H1 (cell line): ENCODE measurements at regions not wholly inside any gene's neighbourhood (a gene's known extent, or its start where the extent isn't known, plus 50 kb on each side); places are given as distances from the start of the nearest gene placed in this dataset.

Experiments used
- CEBPB ChIP-seq: IDR thresholded peaks from 2 replicates; pipeline ENCODE4 v1.6.1; 2012; ENCODE audit warnings: low read depth, low read length
- CTCF ChIP-seq, 3 experiments: IDR thresholded peaks; 1 replicate in 2 of 3; 2 replicates in 1 of 3; pipeline versions ENCODE4 v1.5.1 to v1.6.1; 2011; ENCODE audit warnings: low read length in 3 of 3, mild to moderate bottlenecking in 3 of 3, inconsistent platforms in 2 of 3, low read depth in 1 of 3, moderate library complexity in 1 of 3; ENCODE audit not compliant: insufficient read depth in 1 of 3; ENCODE audit errors: control extremely low read depth in 1 of 3
- POLR2A ChIP-seq, 2 experiments: IDR thresholded peaks; 1 replicate in 1 of 2; 2 replicates in 1 of 2; pipeline ENCODE4 v1.6.1; 2011; ENCODE audit warnings: low read depth in 2 of 2, low read length in 2 of 2, mild to moderate bottlenecking in 2 of 2; ENCODE audit errors: control extremely low read depth in 1 of 2
- RNF2 ChIP-seq: fragments of 200-900, 300-1000 bp; sonication (generic); IDR thresholded peaks from 2 replicates; pipeline ENCODE4 v1.7.1; 2016; ENCODE audit warnings: borderline replicate concordance, low read depth, mild to moderate bottlenecking, antibody characterized with exemption, low read length; ENCODE audit not compliant: poor library complexity, severe bottlenecking; ENCODE audit errors: missing control alignments
- SIRT6 ChIP-seq: IDR thresholded peaks from one replicate; pipeline ENCODE4 v1.7.1; 2012; ENCODE audit warnings: low read length, inconsistent platforms

GRCh38 chr5:39629946-39630345, 205.2 kb upstream of the DAB2 start:
- TF ChIP-seq POLR2A (IDR thresholded peaks at IDR 0.05; ENCODE audit: control extremely low read depth in 1 of 2, low read depth in 2 of 2, low read length in 2 of 2) = no peak
- no peak for TF ChIP-seq CTCF (IDR thresholded peaks at IDR 0.05; ENCODE audit: control extremely low read depth in 1 of 3, insufficient read depth in 1 of 3, low read depth in 1 of 3, low read length in 3 of 3)
- TF ChIP-seq CEBPB = no peak
- TF ChIP-seq SIRT6 = no peak
- TF ChIP-seq RNF2 = no peak
